Kidney tubule cell (primary cell): ENCODE measurements at regions not wholly inside any gene's neighbourhood (a gene's known extent, or its start where the extent isn't known, plus 50 kb on each side); places are given as distances from the start of the nearest gene placed in this dataset.
"Not testable (repeated sequence)": the region's sequence is repeated elsewhere in the genome, so short reads cannot be mapped to it uniquely, and the experiment has no call there.

Experiments used
- DNase-seq: peaks from one replicate; pipeline ENCODE4 v3.0.0-alpha.2; 2018; ENCODE audit warnings: low spot score

- DNase-seq: no peak
Measured at GRCh38 chr3:171915275-171915674, 72.1 kb downstream of the TMEM212 start.

DNA sequence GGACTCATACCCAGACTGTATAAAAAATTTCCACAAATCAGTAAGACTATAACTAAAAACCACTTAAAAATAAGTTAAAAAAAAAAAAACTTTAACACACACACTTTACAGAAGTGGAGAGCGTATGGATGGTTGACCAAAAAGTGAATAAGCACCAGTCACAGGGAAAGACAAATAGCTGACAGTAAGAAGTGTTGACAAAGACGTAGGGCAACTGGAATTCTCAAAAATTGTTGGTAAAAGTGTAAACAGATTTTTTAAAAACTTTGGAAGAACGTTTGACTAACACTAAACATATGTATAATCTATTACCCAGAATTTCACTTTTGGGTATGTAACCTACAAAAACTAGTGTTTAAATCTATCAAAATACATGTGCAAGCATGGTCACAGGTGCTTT, 73.7 kb downstream of the TMEM212 start:
- DNase-seq: no peak

- DNase-seq: not testable (repeated sequence)
Measured at GRCh38 chr3:171922629-171923028, 79.5 kb downstream of the TMEM212 start.

GRCh38 chr3:171923668-171924067, 80.5 kb downstream of the TMEM212 start:
- DNase-seq: not testable (repeated sequence)

DNA sequence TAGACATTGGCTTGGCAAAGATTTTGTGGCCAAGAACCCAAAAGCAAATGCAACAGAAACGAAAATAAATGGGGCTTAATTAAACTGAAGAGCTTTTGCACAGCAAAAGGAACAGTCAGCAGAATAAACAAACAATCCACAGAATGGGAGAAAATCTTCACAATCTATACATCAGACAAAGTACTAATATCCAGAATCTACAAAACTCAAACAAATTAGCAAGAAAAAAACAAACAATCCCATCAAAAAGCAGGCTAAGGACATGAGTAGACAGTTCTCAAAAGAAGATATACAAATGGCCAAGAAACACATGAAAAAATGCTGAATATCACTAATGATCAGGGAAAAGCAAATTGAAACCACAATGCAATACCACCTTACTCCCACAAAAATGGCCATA, 81.7 kb downstream of the TMEM212 start:
- not testable (repeated sequence) for DNase-seq

GRCh38 chr3:171932153-171932611, 89.0 kb downstream of the TMEM212 start:
- DNase-seq: no peak

DNA sequence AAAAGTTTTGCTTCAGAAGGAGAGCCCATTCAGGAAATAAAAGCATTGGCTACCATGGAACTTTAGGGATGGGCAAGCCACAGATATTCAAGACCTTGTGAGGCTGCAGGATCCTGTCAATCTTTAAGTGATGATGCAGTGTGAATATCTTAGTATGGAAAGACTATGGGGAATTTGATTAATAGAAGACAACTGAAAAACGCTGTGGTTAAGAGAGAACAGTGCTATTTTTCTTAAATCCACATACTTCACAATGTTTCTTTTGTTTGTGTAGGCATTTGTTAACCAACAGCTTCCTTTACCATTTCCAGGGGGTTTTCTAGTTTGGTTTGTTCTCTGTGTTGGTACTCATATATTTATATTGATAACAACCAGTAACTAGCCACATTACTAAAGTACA, 90.3 kb downstream of the TMEM212 start:
- DNase-seq: peak; percentile 27

DNA sequence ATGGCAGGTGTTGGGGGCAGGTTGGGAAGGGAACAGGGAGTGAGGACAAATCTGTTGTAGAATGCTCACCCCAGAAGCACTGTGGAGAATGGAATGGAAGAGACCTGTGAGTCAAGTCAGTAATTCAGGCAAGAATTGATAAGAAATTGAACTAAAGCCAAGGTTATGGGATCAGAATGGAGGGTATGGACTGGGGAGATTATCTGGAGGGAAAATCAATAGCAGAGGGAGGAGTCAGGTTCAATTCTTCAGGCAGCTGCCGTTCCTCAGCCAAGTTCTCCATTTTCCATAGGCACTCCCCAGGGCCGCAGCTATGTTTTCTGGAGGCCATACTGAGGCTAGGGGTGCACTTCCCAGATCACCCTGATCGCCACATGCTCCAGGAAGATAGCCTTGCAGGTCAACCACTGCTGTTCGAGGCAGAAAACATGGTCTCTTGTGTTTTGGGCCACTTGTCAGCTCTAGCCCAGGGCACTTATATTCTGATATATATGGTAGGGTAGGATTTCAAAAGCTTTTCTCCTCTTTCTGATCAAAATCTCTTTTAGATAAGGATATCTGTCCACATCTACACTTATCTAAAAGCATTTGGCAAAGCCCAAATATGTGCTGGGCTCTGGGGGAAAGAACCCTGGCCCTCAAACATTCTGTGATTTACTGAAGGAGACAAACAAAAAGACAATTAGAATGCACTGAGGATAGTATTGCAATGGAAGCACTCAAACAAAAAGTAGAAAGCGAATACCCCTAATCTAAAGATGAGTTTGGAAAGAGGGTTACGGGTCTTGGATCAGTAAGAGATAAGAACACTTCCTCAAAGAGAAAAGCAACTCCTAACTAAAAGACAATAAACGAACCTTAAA, 92.3 kb downstream of the TMEM212 start:
- no peak for DNase-seq

DNA sequence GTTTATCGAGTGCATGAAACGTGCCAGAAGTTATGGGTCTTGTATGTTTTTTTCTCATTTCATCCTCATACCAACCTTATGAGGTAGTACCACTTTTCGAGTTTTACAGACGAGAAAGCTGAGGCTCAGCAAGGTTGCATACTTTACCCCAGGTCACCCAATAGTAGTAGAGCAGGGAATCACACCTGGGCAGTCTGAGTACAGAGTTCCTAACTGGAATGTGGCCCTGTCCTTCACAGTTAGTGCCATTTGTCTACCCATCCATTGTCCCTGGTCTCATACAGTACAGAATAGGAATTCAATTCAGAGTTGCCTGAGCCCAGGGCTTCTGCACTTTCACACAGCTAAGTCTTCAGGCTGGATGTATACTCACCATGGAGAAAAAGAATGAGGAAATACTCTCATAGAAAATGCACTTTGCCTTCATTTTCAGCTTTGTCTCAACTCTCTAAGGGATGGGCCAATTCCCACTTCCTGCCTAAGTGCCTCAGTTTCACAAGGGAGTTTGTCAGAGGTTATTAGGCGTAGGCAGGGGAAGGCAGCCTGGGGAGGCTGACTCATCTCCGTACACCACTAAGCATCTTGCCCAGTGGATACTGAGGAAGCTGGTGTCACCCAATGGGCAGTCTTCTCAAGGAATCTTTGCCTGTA, 93.2 kb downstream of the TMEM212 start:
- peak; percentile 88 for DNase-seq

DNA sequence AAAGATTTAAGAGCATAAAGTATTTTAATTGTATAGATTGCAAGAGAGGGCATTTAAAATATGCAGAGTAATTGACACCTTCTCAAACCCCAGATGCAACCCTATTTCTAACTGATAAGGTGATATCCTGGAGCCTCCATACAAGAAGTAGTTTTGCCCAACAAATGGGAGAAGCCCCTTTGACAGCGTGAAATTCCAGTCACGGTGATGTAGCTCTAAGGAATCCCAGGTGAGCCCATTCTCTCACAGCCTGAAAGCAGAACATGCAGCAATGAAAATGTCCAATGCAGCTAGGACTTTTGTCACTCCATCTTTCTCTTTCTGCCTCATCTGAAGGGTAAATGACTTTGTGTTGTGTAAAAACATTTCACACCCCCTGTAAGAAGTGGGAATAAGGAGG, 96.4 kb downstream of the TMEM212 start:
- DNase-seq: peak; percentile 41

- no peak for DNase-seq
Measured at GRCh38 chr3:171940151-171940649, 97.1 kb downstream of the TMEM212 start.

GRCh38 chr3:171943262-171944117, 95.9 kb upstream of the FNDC3B start:
- DNase-seq: no peak

DNA sequence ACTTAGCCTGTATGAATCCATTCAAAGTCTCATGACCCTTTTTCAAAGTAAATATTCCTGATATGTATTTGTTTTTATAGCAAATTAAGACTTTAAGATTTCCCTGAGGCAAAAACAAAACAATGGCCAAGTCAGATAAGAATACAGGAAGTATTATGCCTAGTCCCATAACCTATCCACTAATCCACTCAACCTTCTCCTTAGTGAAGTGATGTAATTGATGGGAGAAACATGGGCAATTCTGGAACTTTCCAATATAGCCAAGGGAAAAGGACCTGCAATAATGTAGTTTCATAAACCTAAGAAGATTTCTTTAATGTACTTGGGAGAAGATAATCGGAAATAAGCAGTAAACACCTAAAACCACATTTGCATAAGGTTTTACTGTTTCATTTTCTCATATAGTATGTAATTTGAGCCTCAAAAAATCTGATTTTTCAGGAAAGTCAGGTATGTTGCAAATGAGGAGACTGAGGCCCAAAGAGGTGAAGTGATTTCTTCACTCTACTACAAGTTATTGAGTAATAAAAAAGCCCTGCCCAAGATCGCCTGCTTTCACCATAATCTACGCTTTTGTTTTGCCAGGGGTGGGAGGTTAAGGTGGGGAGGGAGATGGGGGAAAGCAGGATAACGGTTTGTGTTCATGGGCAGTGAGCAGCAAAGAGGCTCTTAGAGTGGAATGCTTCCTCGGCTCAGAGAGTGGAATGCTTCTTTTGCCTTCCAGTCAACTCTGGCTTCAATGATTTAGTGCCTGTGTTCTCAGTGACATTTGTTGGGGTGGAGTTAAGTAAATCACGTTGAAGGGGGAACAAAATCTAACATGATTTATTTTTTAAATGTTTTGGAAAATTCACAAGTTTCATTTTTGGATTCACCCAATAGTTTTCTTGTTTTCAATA, 95.0 kb upstream of the FNDC3B start:
- no peak for DNase-seq

DNA sequence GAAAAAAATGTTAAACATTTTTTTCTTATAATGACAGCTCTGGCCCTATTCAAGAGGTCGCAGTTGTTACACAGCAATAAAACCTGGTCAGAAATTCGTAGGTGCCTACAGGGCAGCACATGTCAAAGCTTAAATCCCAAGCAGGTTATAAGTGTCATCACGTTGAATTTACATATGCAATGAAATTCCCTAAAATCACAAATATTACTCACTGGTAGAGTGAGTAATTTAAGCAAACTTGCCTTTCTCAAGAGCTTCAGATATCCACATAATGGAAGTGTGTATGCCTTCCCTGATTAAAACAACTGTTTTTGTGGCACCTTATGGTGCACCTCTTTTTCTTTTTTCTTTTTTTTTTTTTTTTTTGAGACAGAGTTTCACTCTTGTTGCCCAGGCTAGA, 90.7 kb upstream of the FNDC3B start:
- no peak for DNase-seq

- no peak for DNase-seq
Measured at GRCh38 chr3:171949554-171949953, 89.8 kb upstream of the FNDC3B start.

GRCh38 chr3:171950373-171950772, 89.0 kb upstream of the FNDC3B start:
- DNase-seq: peak; percentile 53

DNA sequence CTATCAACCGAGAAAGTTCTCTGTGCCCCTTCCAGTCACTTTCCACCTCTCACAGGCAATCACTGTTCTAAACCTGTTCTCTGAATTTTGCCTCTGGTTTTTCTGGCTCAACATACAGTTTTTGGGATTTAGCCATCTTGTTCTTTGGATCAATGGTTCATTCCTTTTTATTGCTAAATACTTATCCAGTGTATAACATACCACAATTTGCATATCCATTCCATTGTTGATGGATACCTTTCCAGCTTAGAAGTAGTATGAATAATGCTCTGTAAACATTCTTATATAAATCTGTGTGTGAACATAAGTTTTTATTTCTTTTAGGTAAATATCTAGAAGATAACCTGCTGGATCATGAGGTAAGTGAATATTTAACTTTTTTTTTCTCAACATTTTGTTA, 87.8 kb upstream of the FNDC3B start:
- no peak for DNase-seq

GRCh38 chr3:171953301-171954022, 85.9 kb upstream of the FNDC3B start:
- peak; percentile 40 for DNase-seq

GRCh38 chr3:171954690-171955383, 84.5 kb upstream of the FNDC3B start:
- no peak for DNase-seq

DNA sequence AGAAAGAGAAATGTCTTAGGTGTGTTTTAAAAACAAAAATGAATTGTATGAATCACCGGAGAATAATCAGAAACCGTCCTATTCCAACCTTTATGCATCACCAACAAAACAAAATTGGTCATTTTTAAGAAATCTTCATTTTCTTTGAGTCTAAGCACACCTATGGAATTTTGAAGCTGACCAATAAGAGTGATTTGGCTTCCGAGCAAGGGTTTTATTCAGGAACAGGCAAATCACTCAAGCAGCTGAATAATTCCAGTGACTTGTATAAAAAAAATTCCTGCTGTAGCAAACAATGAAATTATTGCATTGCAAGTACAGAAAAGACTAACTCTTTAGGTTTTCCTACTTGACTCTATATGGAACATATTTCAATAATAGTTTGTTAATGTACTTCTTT, 83.8 kb upstream of the FNDC3B start:
- no peak for DNase-seq
